Transverse colon (tissue), 3 donors: ENCODE measurements at regions not wholly inside any gene's neighbourhood (a gene's known extent, or its start where the extent isn't known, plus 50 kb on each side); places are given as distances from the start of the nearest gene placed in this dataset.

ENCODE experiments used
- EP300 ChIP-seq: sonication (generic); formaldehyde crosslinking; IDR thresholded peaks from one replicate; pipeline ENCODE4 v1.6.1; 2017; ENCODE audit warnings: antibody characterized with exemption, low read depth
- POLR2A ChIP-seq: fragments of 450-650 bp; IDR thresholded peaks from one replicate; pipeline ENCODE4 v1.6.1; 2016; ENCODE audit warnings: antibody characterized with exemption, mild to moderate bottlenecking, moderate library complexity
- TF ChIP-seq, protein P1 (sequence below), 5 experiments: fragments of 200-600 bp in 3 of 5; fragments of 450-650 bp in 2 of 5; sonication (generic) in 3 of 5; IDR thresholded peaks; 1 replicate in 2 of 5; 2 replicates in 3 of 5; pipeline ENCODE4 v1.5.1; 2016 to 2017; ENCODE audit warnings: antibody characterized with exemption in 5 of 5, inconsistent platforms in 3 of 5, mild to moderate bottlenecking in 2 of 5, moderate library complexity in 1 of 5

GRCh38 chr15:92232317-92232716, 161.4 kb upstream of the ST8SIA2 start:
- TF ChIP-seq, protein P1, sequence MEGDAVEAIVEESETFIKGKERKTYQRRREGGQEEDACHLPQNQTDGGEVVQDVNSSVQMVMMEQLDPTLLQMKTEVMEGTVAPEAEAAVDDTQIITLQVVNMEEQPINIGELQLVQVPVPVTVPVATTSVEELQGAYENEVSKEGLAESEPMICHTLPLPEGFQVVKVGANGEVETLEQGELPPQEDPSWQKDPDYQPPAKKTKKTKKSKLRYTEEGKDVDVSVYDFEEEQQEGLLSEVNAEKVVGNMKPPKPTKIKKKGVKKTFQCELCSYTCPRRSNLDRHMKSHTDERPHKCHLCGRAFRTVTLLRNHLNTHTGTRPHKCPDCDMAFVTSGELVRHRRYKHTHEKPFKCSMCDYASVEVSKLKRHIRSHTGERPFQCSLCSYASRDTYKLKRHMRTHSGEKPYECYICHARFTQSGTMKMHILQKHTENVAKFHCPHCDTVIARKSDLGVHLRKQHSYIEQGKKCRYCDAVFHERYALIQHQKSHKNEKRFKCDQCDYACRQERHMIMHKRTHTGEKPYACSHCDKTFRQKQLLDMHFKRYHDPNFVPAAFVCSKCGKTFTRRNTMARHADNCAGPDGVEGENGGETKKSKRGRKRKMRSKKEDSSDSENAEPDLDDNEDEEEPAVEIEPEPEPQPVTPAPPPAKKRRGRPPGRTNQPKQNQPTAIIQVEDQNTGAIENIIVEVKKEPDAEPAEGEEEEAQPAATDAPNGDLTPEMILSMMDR (IDR thresholded peaks at IDR 0.05) = no peak
- TF ChIP-seq EP300 (no peak), POLR2A (no peak)
